ACC112 (cell line): ENCODE measurements at regions not wholly inside any gene's neighbourhood (a gene's known extent, or its start where the extent isn't known, plus 50 kb on each side); places are given as distances from the start of the nearest gene placed in this dataset.
"Not testable (repeated sequence)": the region's sequence is repeated elsewhere in the genome, so short reads cannot be mapped to it uniquely, and the experiment has no call there.

ENCODE experiments used
- H2AFZ ChIP-seq: fragments of 200-600 bp; sonication (generic); one replicate; pipeline ENCODE4 v1.6.0; 2017; ENCODE audit warnings: antibody characterized with exemption, low read length; ENCODE audit not compliant: unreplicated experiment
- H3K27ac ChIP-seq: fragments of 200-600 bp; sonication (generic); 2 replicates; pipeline ENCODE4 v1.5.1; 2014; ENCODE audit warnings: low read depth, mild to moderate bottlenecking, antibody characterized with exemption, low read length, moderate library complexity
- H3K27me3 ChIP-seq: fragments of 200-600 bp; sonication (generic); 2 replicates; pipeline ENCODE4 v1.6.1; 2014; ENCODE audit warnings: mild to moderate bottlenecking, antibody characterized with exemption, low read length, moderate library complexity, mixed read lengths; ENCODE audit not compliant: insufficient read depth
- H3K36me3 ChIP-seq: fragments of 200-600 bp; sonication (generic); 2 replicates; pipeline ENCODE4 v1.6.1; 2016; ENCODE audit warnings: mild to moderate bottlenecking, antibody characterized with exemption, low read length, moderate library complexity, mixed read lengths; ENCODE audit not compliant: insufficient read depth
- H3K4me1 ChIP-seq: fragments of 200-600 bp; sonication (generic); one replicate; pipeline ENCODE4 v1.6.1; 2016; ENCODE audit warnings: low read length, mixed read lengths; ENCODE audit not compliant: insufficient read depth, unreplicated experiment, control insufficient read depth
- H3K4me3 ChIP-seq: fragments of 200-600 bp; sonication (generic); 2 replicates; pipeline ENCODE4 v1.5.1; 2014; ENCODE audit warnings: mild to moderate bottlenecking, low read depth, low read length
- H3K79me2 ChIP-seq: fragments of 200-600 bp; sonication (generic); one replicate; pipeline ENCODE4 v1.6.0; 2016; ENCODE audit warnings: low read length; ENCODE audit not compliant: control insufficient read depth, unreplicated experiment, insufficient read depth

- no peaks in the 10 kb centered on the region for H3K36me3 ChIP-seq
- no peak overlapping the region for H3K27ac ChIP-seq
- no peaks in the 10 kb centered on the region for H3K27me3 ChIP-seq
- no peak overlapping the region for H3K4me3 ChIP-seq
- peaks cover 4% of the 10 kb centered on the region for H3K4me1 ChIP-seq
- H3K79me2 ChIP-seq: no peaks in the 10 kb centered on the region
- H2AFZ ChIP-seq: no peak overlapping the region
Observed at GRCh38 chr9:73054091-73054490, 97.6 kb upstream of the ANXA1 start.

GRCh38 chr9:73053543-73053942, 98.1 kb upstream of the ANXA1 start:
- no peak overlapping the region for H3K27ac ChIP-seq
- H2AFZ ChIP-seq: no peak overlapping the region
- H3K36me3 ChIP-seq: no peaks in the 10 kb centered on the region
- no peak overlapping the region for H3K4me3 ChIP-seq
- H3K27me3 ChIP-seq: no peaks in the 10 kb centered on the region
- peaks cover 4% of the 10 kb centered on the region for H3K4me1 ChIP-seq
- no peaks in the 10 kb centered on the region for H3K79me2 ChIP-seq

- H3K79me2 ChIP-seq: no peaks in the 10 kb centered on the region
- no peak overlapping the region for H3K27ac ChIP-seq
- peak overlapping the region; percentile 61 for H2AFZ ChIP-seq
- no peak overlapping the region for H3K4me3 ChIP-seq
- H3K36me3 ChIP-seq: no peaks in the 10 kb centered on the region
- peaks cover 4% of the 10 kb centered on the region for H3K4me1 ChIP-seq
- no peaks in the 10 kb centered on the region for H3K27me3 ChIP-seq
Observed at GRCh38 chr9:73050887-73051550, 98.2 kb upstream of the ALDH1A1 start.

- Histone ChIP-seq H3K4me1 (peaks cover 4% of the 10 kb centered on the region), H3K79me2 (no peaks in the 10 kb centered on the region), H3K36me3 (no peaks in the 10 kb centered on the region), H3K27ac (no peak overlapping the region), H3K27me3 (no peaks in the 10 kb centered on the region), H3K4me3 (no peak overlapping the region), H2AFZ (peak overlapping the region; percentile 61)
Observed at GRCh38 chr9:73050065-73050816, 97.4 kb upstream of the ALDH1A1 start.

- Histone ChIP-seq H3K36me3 (no peaks in the 10 kb centered on the region), H3K4me1 (peaks cover 4% of the 10 kb centered on the region), H3K27me3 (no peaks in the 10 kb centered on the region), H3K79me2 (no peaks in the 10 kb centered on the region), H2AFZ (no peak overlapping the region), H3K4me3 (no peak overlapping the region), H3K27ac (no peak overlapping the region)
Observed at GRCh38 chr9:73049280-73049679, 96.4 kb upstream of the ALDH1A1 start.

GRCh38 chr9:73046769-73047168, 93.9 kb upstream of the ALDH1A1 start:
- Histone ChIP-seq H3K79me2 (no peaks in the 10 kb centered on the region), H3K4me3 (no peak overlapping the region), H2AFZ (no peak overlapping the region), H3K4me1 (peaks cover 4% of the 10 kb centered on the region), H3K27ac (no peak overlapping the region), H3K36me3 (no peaks in the 10 kb centered on the region), H3K27me3 (no peaks in the 10 kb centered on the region)

GRCh38 chr9:73044776-73045175, 91.9 kb upstream of the ALDH1A1 start:
- H3K79me2 ChIP-seq, H3K4me1 ChIP-seq, H3K4me3 ChIP-seq, H3K27me3 ChIP-seq, H2AFZ ChIP-seq, H3K27ac ChIP-seq, H3K36me3 ChIP-seq: not testable (repeated sequence)

GRCh38 chr9:73042155-73042554, 89.3 kb upstream of the ALDH1A1 start:
- Histone ChIP-seq H3K27me3 (no peaks in the 10 kb centered on the region), H3K27ac (no peak overlapping the region), H3K79me2 (no peaks in the 10 kb centered on the region), H2AFZ (no peak overlapping the region), H3K36me3 (no peaks in the 10 kb centered on the region), H3K4me1 (peaks cover 16% of the 10 kb centered on the region), H3K4me3 (no peak overlapping the region)

- Histone ChIP-seq H2AFZ (no peak overlapping the region), H3K79me2 (no peaks in the 10 kb centered on the region), H3K27me3 (no peaks in the 10 kb centered on the region), H3K4me1 (peaks cover 16% of the 10 kb centered on the region), H3K4me3 (no peak overlapping the region), H3K27ac (no peak overlapping the region), H3K36me3 (no peaks in the 10 kb centered on the region)
Observed at GRCh38 chr9:73039271-73040263, 86.7 kb upstream of the ALDH1A1 start.

GRCh38 chr9:73038613-73039012, 85.8 kb upstream of the ALDH1A1 start:
- Histone ChIP-seq H3K79me2 (no peaks in the 10 kb centered on the region), H3K4me1 (peaks cover 16% of the 10 kb centered on the region), H3K27me3 (no peaks in the 10 kb centered on the region), H3K4me3 (no peak overlapping the region), H2AFZ (peak overlapping the region; percentile 45), H3K27ac (no peak overlapping the region), H3K36me3 (no peaks in the 10 kb centered on the region)
